GM06990 (cell line): ENCODE measurements at regions not wholly inside any gene's neighbourhood (a gene's known extent, or its start where the extent isn't known, plus 50 kb on each side); places are given as distances from the start of the nearest gene placed in this dataset.

Experiments used
- DNase-seq: peaks from one replicate; pipeline ENCODE4 v3.0.0-alpha.2; 2011; ENCODE audit not compliant: insufficient read length; ENCODE audit errors: extremely low read depth
- H3K27me3 ChIP-seq: replicated peaks from 2 replicates; pipeline ENCODE4 v1.6.0; 2011; ENCODE audit warnings: low read length; ENCODE audit not compliant: control insufficient read depth, insufficient read depth
- H3K36me3 ChIP-seq: 2 replicates; pipeline ENCODE4 v1.5.1; 2011; ENCODE audit warnings: low read length; ENCODE audit not compliant: control insufficient read depth, insufficient read depth
- H3K4me3 ChIP-seq: replicated peaks from 2 replicates; pipeline ENCODE4 v1.5.1; 2011; ENCODE audit warnings: low read depth, mild to moderate bottlenecking, control low read depth, low read length
- CTCF ChIP-seq: IDR thresholded peaks from 2 replicates; pipeline ENCODE4 v1.5.1; 2011; ENCODE audit warnings: low read length, control low read depth, mild to moderate bottlenecking, inconsistent platforms; ENCODE audit not compliant: insufficient read depth, poor library complexity, severe bottlenecking

- Histone ChIP-seq H3K4me3 (no peak overlapping the region), H3K27me3 (no peaks in the 10 kb centered on the region; the same call in 1 of the 2 replicates), H3K36me3 (no peaks in the 10 kb centered on the region)
- no peak for TF ChIP-seq CTCF
- DNase-seq, result no peak
Observed at GRCh38 chr2:158043181-158043948, 58.3 kb upstream of the UPP2 start.

- no peak for DNase-seq
- H3K36me3 ChIP-seq, result no peaks in the 10 kb centered on the region
- H3K27me3 ChIP-seq, result no peaks in the 10 kb centered on the region; the same call in 1 of the 2 replicates
- no peak overlapping the region for H3K4me3 ChIP-seq
- no peak for TF ChIP-seq CTCF
Observed at GRCh38 chr2:158042666-158043065, 59.0 kb upstream of the UPP2 start.

- H3K4me3 ChIP-seq, result no peak overlapping the region
- no peak for DNase-seq
Observed at GRCh38 chr2:158042245-158042644, 59.4 kb upstream of the UPP2 start.

GRCh38 chr2:158041400-158041799, 60.3 kb upstream of the UPP2 start:
- no peaks in the 10 kb centered on the region for H3K36me3 ChIP-seq
- H3K27me3 ChIP-seq, result no peaks in the 10 kb centered on the region; the same call in 1 of the 2 replicates
- no peak overlapping the region for H3K4me3 ChIP-seq
- TF ChIP-seq CTCF, result no peak
- no peak for DNase-seq

More at GRCh38 chr2:158042245-158042644, 59.4 kb upstream of the UPP2 start:
- Histone ChIP-seq H3K27me3 (no peaks in the 10 kb centered on the region; the same call in 1 of the 2 replicates), H3K36me3 (no peaks in the 10 kb centered on the region)
- no peak for TF ChIP-seq CTCF

- TF ChIP-seq CTCF, result no peak
- no peak for DNase-seq
- no peaks in the 10 kb centered on the region for H3K36me3 ChIP-seq
- no peak overlapping the region for H3K4me3 ChIP-seq
- H3K27me3 ChIP-seq, result no peaks in the 10 kb centered on the region; the same call in 1 of the 2 replicates
Observed at GRCh38 chr2:158038901-158039300, 62.8 kb upstream of the UPP2 start.
